ENCODE measurements at regions not wholly inside any gene's neighbourhood (a gene's known extent, or its start where the extent isn't known, plus 50 kb on each side); places are given as distances from the start of the nearest gene placed in this dataset.

GRCh38 chr6:4358414-4359107 lies 223.2 kb upstream of the ECI2 start (continued):
- TF ChIP-seq ATF3 (IDR thresholded peaks at IDR 0.05) (peak; percentile 96), ATF3 (CRISPR knock-in tag; conservative IDR thresholded peaks at IDR 0.05) (no peak; the same call in 1 of the 2 replicates), GMEB1 (CRISPR knock-in tag; IDR thresholded peaks at IDR 0.05) (no peak), ZNF316 (IDR thresholded peaks at IDR 0.05) (peak; percentile 91), ZBTB2 (IDR thresholded peaks at IDR 0.05) (no peak), SMARCA5 (IDR thresholded peaks at IDR 0.05) (no peak), CTCF (IDR thresholded peaks at IDR 0.05 in 2 of 3, conservative IDR thresholded peaks at IDR 0.05 in 1 of 3; ENCODE audit: insufficient read depth in 2 of 3, low read depth in 1 of 3, low read length in 3 of 3) (no peak), JUND (IDR thresholded peaks at IDR 0.05; ENCODE audit: borderline replicate concordance, low read depth, low read length) (peak; percentile 92), JUND (tag; IDR thresholded peaks at IDR 0.05; ENCODE audit: borderline replicate concordance, low read depth, low read length) (peak; percentile 88; the same call in 2 of the 3 replicates), NFE2L1 (tag; IDR thresholded peaks at IDR 0.05; ENCODE audit: borderline replicate concordance, low read depth) (peak; percentile 86), RFX1 (IDR thresholded peaks at IDR 0.05) (peak; percentile 58), ZNF75A (CRISPR knock-in tag; IDR thresholded peaks at IDR 0.05) (0 out of 2 replicates have a peak, but pooled peaks have one; percentile 30), ERF (CRISPR knock-in tag; IDR thresholded peaks at IDR 0.05) (no peak), RUNX1 (IDR thresholded peaks at IDR 0.05; ENCODE audit: low read depth) (0 out of 2 replicates have a peak, but pooled peaks have one; percentile 36), KLF13 (tag; IDR thresholded peaks at IDR 0.05; ENCODE audit: borderline replicate concordance, low read depth) (peak; percentile 10; the same call in 1 of the 2 replicates), DPF2 (IDR thresholded peaks at IDR 0.05) (peak; percentile 78; the same call in 1 of the 2 replicates), ZEB2 (IDR thresholded peaks at IDR 0.05) (peak; percentile 65), E2F8 (IDR thresholded peaks at IDR 0.05; ENCODE audit: low read depth, partially characterized antibody) (no peak)

Data from K562 (cell line).